WTC11 (cell line): ENCODE measurements at regions not wholly inside any gene's neighbourhood (a gene's known extent, or its start where the extent isn't known, plus 50 kb on each side); places are given as distances from the start of the nearest gene placed in this dataset.

Source experiments
- ATAC-seq: fragments of 200-7000 bp; cut with Tn5 transposase; 2 replicates; pipeline ENCODE4 v1.10.0; 2021; ENCODE audit warnings: mild to moderate bottlenecking, moderate library complexity
- CTCF ChIA-PET: fragments of 300-600 bp; sonication (Branson Sonifier 250); formaldehyde crosslinking; loops from one replicate; lab custom pipeline; 2021; ENCODE audit warnings: antibody characterized with exemption; lab: Charles Lee
- POLR2A ChIA-PET: fragments of 350-600 bp; sonication (Branson Sonifier 250); formaldehyde crosslinking; loops from one replicate; lab custom pipeline; 2021; ENCODE audit warnings: antibody characterized with exemption; lab: Charles Lee
- DNase-seq: peaks from one replicate; pipeline ENCODE4 v3.0.0; 2021; ENCODE audit warnings: low spot score
- H3K27ac Mint-ChIP-seq: 2 replicates; pipeline ENCODE4 v1.8.0; 2021; ENCODE audit warnings: mixed read lengths
- H3K27me3 Mint-ChIP-seq: 2 replicates; pipeline ENCODE4 v1.8.0; 2021; ENCODE audit warnings: low read depth, mild to moderate bottlenecking, moderate library complexity, mixed read lengths
- H3K36me3 Mint-ChIP-seq: 2 replicates; pipeline ENCODE4 v1.8.0; 2021; ENCODE audit warnings: mixed read lengths
- H3K4me1 Mint-ChIP-seq: 2 replicates; pipeline ENCODE4 v1.8.0; 2022; ENCODE audit warnings: mixed read lengths
- H3K4me3 Mint-ChIP-seq: 2 replicates; pipeline ENCODE4 v1.8.0; 2021; ENCODE audit warnings: mild to moderate bottlenecking, moderate library complexity, mixed read lengths
- H3K9me3 Mint-ChIP-seq: 2 replicates; pipeline ENCODE4 v1.8.0; 2021; ENCODE audit warnings: mixed read lengths
- CREM ChIP-seq: sonication (generic); formaldehyde crosslinking; IDR thresholded peaks from 2 replicates; pipeline ENCODE4 v1.8.1; 2022; ENCODE audit warnings: mild to moderate bottlenecking, missing genetic modification reagents, moderate library complexity
- EMX1 ChIP-seq: fragments of 250-450 bp; sonication (Bioruptor Pico); IDR thresholded peaks from 2 replicates; pipeline ENCODE4 v1.8.0; 2021; ENCODE audit warnings: mild to moderate bottlenecking
- NFATC4 ChIP-seq: fragments of 250-450 bp; sonication (Bioruptor Pico); IDR thresholded peaks from 2 replicates; pipeline ENCODE4 v1.9.0; 2021; ENCODE audit warnings: mild to moderate bottlenecking
- NFE2L1 ChIP-seq: sonication (generic); formaldehyde crosslinking; IDR thresholded peaks from 2 replicates; pipeline ENCODE4 v1.8.1; 2023; ENCODE audit warnings: missing genetic modification reagents
- NR1H2 ChIP-seq: sonication (generic); formaldehyde crosslinking; IDR thresholded peaks from 2 replicates; pipeline ENCODE4 v1.9.0; 2021; ENCODE audit warnings: mild to moderate bottlenecking, moderate library complexity, missing genetic modification reagents
- NR3C1 ChIP-seq: sonication (generic); formaldehyde crosslinking; conservative IDR thresholded peaks from 2 replicates; pipeline ENCODE4 v1.8.1; 2023; ENCODE audit warnings: low read depth, mild to moderate bottlenecking, missing genetic modification reagents
- RELA ChIP-seq: sonication (generic); formaldehyde crosslinking; IDR thresholded peaks from 2 replicates; pipeline ENCODE4 v1.8.1; 2022; ENCODE audit warnings: missing genetic modification reagents, mild to moderate bottlenecking, borderline replicate concordance
- SP1 ChIP-seq: sonication (generic); formaldehyde crosslinking; conservative IDR thresholded peaks from 2 replicates; pipeline ENCODE4 v1.8.1; 2022; ENCODE audit warnings: missing genetic modification reagents
- TCF7 ChIP-seq: sonication (generic); formaldehyde crosslinking; IDR thresholded peaks from 2 replicates; pipeline ENCODE4 v1.8.0; 2022; ENCODE audit warnings: mild to moderate bottlenecking, low read depth, missing genetic modification reagents, moderate library complexity
- ZNF263 ChIP-seq: sonication (generic); formaldehyde crosslinking; IDR thresholded peaks from 2 replicates; pipeline ENCODE4 v1.8.1; 2022; ENCODE audit warnings: low read depth, mild to moderate bottlenecking, moderate library complexity, missing genetic modification reagents
- TF ChIP-seq, protein P1 (sequence below): fragments of 250-450 bp; sonication (Bioruptor Pico); IDR thresholded peaks from 2 replicates; pipeline ENCODE4 v1.9.0; 2021; ENCODE audit warnings: mild to moderate bottlenecking
- TF ChIP-seq, protein P2 (sequence below): sonication (generic); formaldehyde crosslinking; conservative IDR thresholded peaks from 2 replicates; pipeline ENCODE4 v1.8.1; 2022; ENCODE audit warnings: mild to moderate bottlenecking, missing genetic modification reagents
- TF ChIP-seq, protein P3 (sequence below): sonication (generic); formaldehyde crosslinking; IDR thresholded peaks from 2 replicates; pipeline ENCODE4 v1.8.1; 2022; ENCODE audit warnings: low read depth, missing genetic modification reagents, borderline replicate concordance
- TF ChIP-seq, protein P4 (sequence below): sonication (generic); formaldehyde crosslinking; IDR thresholded peaks from 2 replicates; pipeline ENCODE4 v1.8.1; 2022; ENCODE audit warnings: missing genetic modification reagents, borderline replicate concordance
- TF ChIP-seq, protein P5 (sequence below): sonication (generic); formaldehyde crosslinking; IDR thresholded peaks from 2 replicates; pipeline ENCODE4 v1.8.1; 2023; ENCODE audit warnings: mild to moderate bottlenecking, missing genetic modification reagents, borderline replicate concordance
- TF ChIP-seq, protein P6 (sequence below): sonication (generic); formaldehyde crosslinking; IDR thresholded peaks from 2 replicates; pipeline ENCODE4 v1.8.0; 2023; ENCODE audit warnings: mild to moderate bottlenecking, missing genetic modification reagents

DNA sequence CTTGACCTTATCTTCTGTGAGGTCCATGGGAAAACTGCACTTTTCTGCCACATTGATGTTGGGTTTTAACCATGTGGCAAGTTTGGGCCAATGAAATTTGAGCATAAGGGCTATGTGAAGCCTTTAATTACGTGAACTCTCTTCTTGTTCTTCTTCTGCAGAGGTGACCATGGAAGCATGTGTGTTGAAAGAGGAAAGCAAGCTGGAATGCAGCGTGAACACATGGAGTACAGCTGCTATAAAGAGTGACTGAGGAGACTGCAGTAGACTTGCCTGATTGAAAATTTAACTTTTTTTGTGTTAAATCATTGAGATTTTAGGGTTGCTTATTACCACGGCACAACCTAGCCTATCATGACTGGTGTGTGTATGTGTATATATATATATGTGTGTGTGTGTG is 347.3 kb downstream of the ZIC1 start (continued):
- TF ChIP-seq, protein P1, sequence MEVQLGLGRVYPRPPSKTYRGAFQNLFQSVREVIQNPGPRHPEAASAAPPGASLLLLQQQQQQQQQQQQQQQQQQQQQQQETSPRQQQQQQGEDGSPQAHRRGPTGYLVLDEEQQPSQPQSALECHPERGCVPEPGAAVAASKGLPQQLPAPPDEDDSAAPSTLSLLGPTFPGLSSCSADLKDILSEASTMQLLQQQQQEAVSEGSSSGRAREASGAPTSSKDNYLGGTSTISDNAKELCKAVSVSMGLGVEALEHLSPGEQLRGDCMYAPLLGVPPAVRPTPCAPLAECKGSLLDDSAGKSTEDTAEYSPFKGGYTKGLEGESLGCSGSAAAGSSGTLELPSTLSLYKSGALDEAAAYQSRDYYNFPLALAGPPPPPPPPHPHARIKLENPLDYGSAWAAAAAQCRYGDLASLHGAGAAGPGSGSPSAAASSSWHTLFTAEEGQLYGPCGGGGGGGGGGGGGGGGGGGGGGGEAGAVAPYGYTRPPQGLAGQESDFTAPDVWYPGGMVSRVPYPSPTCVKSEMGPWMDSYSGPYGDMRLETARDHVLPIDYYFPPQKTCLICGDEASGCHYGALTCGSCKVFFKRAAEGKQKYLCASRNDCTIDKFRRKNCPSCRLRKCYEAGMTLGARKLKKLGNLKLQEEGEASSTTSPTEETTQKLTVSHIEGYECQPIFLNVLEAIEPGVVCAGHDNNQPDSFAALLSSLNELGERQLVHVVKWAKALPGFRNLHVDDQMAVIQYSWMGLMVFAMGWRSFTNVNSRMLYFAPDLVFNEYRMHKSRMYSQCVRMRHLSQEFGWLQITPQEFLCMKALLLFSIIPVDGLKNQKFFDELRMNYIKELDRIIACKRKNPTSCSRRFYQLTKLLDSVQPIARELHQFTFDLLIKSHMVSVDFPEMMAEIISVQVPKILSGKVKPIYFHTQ (CRISPR knock-in tag) = no peak
- TF ChIP-seq, protein P2, sequence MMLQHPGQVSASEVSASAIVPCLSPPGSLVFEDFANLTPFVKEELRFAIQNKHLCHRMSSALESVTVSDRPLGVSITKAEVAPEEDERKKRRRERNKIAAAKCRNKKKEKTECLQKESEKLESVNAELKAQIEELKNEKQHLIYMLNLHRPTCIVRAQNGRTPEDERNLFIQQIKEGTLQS (CRISPR knock-in tag) = no peak
- TF ChIP-seq, protein P3, sequence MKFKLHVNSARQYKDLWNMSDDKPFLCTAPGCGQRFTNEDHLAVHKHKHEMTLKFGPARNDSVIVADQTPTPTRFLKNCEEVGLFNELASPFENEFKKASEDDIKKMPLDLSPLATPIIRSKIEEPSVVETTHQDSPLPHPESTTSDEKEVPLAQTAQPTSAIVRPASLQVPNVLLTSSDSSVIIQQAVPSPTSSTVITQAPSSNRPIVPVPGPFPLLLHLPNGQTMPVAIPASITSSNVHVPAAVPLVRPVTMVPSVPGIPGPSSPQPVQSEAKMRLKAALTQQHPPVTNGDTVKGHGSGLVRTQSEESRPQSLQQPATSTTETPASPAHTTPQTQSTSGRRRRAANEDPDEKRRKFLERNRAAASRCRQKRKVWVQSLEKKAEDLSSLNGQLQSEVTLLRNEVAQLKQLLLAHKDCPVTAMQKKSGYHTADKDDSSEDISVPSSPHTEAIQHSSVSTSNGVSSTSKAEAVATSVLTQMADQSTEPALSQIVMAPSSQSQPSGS (CRISPR knock-in tag) = no peak
- TF ChIP-seq, protein P4, sequence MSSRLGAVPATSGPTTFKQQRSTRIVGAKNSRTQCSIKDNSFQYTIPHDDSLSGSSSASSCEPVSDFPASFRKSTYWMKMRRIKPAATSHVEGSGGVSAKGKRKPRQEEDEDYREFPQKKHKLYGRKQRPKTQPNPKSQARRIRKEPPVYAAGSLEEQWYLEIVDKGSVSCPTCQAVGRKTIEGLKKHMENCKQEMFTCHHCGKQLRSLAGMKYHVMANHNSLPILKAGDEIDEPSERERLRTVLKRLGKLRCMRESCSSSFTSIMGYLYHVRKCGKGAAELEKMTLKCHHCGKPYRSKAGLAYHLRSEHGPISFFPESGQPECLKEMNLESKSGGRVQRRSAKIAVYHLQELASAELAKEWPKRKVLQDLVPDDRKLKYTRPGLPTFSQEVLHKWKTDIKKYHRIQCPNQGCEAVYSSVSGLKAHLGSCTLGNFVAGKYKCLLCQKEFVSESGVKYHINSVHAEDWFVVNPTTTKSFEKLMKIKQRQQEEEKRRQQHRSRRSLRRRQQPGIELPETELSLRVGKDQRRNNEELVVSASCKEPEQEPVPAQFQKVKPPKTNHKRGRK (CRISPR knock-in tag) = no peak
- no peak for TF ChIP-seq EMX1 (CRISPR knock-in tag)
- TF ChIP-seq SP1 (CRISPR knock-in tag) = no peak
- no peak for TF ChIP-seq NFE2L1 (CRISPR knock-in tag)

DNA sequence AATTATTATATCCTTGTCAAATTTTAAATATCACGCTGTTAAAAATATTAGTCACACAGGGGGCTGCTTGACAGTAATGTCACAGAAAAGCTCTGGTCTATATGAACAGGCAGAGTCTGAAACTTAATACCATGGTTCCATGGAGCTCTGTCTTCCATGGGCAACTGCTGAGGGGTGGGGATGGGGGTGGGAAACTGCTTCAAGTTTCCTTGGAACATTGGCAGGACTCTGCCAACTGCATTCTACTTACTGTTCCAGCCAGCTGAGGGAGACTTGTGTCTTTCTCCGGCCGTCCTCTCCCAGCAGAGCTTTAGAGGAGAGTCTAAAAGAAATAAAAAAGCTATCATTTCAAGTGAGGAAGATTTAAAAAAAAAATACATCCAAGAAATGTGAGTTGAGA is 348.7 kb downstream of the ZIC1 start:
- Mint-ChIP-seq H3K4me3 (no peak overlapping the region), H3K9me3 (no peaks in the 10 kb centered on the region), H3K36me3 (no peaks in the 10 kb centered on the region), H3K27ac (no peak overlapping the region), H3K4me1 (peaks cover 3% of the 10 kb centered on the region; the same call in 1 of the 2 replicates), H3K27me3 (no peaks in the 10 kb centered on the region)
- DNase-seq (no peak), ATAC-seq (no peak)
- POLR2A ChIA-PET = interaction anchor here (0.7 kb wide), 1 partner anchor 236 kb away, joined by 3 read pairs; no protein-coding TSS in a partner anchor
- CTCF ChIA-PET = interaction anchor here (0.6 to 0.7 kb wide), 3 partner anchors 320 to 446 kb away, joined by 3 to 6 read pairs (median 3); no protein-coding TSS in a partner anchor
- TF ChIP-seq RELA = no peak
- no peak for TF ChIP-seq CREM (CRISPR knock-in tag)
- no peak for TF ChIP-seq NR3C1 (CRISPR knock-in tag)
- no peak for TF ChIP-seq ZNF263 (CRISPR knock-in tag)
- TF ChIP-seq TCF7 = no peak
- TF ChIP-seq, protein P5, sequence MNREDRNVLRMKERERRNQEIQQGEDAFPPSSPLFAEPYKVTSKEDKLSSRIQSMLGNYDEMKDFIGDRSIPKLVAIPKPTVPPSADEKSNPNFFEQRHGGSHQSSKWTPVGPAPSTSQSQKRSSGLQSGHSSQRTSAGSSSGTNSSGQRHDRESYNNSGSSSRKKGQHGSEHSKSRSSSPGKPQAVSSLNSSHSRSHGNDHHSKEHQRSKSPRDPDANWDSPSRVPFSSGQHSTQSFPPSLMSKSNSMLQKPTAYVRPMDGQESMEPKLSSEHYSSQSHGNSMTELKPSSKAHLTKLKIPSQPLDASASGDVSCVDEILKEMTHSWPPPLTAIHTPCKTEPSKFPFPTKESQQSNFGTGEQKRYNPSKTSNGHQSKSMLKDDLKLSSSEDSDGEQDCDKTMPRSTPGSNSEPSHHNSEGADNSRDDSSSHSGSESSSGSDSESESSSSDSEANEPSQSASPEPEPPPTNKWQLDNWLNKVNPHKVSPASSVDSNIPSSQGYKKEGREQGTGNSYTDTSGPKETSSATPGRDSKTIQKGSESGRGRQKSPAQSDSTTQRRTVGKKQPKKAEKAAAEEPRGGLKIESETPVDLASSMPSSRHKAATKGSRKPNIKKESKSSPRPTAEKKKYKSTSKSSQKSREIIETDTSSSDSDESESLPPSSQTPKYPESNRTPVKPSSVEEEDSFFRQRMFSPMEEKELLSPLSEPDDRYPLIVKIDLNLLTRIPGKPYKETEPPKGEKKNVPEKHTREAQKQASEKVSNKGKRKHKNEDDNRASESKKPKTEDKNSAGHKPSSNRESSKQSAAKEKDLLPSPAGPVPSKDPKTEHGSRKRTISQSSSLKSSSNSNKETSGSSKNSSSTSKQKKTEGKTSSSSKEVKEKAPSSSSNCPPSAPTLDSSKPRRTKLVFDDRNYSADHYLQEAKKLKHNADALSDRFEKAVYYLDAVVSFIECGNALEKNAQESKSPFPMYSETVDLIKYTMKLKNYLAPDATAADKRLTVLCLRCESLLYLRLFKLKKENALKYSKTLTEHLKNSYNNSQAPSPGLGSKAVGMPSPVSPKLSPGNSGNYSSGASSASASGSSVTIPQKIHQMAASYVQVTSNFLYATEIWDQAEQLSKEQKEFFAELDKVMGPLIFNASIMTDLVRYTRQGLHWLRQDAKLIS = no peak
- TF ChIP-seq, protein P6, sequence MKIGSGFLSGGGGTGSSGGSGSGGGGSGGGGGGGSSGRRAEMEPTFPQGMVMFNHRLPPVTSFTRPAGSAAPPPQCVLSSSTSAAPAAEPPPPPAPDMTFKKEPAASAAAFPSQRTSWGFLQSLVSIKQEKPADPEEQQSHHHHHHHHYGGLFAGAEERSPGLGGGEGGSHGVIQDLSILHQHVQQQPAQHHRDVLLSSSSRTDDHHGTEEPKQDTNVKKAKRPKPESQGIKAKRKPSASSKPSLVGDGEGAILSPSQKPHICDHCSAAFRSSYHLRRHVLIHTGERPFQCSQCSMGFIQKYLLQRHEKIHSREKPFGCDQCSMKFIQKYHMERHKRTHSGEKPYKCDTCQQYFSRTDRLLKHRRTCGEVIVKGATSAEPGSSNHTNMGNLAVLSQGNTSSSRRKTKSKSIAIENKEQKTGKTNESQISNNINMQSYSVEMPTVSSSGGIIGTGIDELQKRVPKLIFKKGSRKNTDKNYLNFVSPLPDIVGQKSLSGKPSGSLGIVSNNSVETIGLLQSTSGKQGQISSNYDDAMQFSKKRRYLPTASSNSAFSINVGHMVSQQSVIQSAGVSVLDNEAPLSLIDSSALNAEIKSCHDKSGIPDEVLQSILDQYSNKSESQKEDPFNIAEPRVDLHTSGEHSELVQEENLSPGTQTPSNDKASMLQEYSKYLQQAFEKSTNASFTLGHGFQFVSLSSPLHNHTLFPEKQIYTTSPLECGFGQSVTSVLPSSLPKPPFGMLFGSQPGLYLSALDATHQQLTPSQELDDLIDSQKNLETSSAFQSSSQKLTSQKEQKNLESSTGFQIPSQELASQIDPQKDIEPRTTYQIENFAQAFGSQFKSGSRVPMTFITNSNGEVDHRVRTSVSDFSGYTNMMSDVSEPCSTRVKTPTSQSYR (CRISPR knock-in tag) = no peak
- no peak for TF ChIP-seq SP1 (CRISPR knock-in tag)
- no peak for TF ChIP-seq NR1H2 (CRISPR knock-in tag)
- TF ChIP-seq, protein P2 (CRISPR knock-in tag) = no peak
- TF ChIP-seq NFATC4 (CRISPR knock-in tag) = no peak
